GM12874 (cell line): ENCODE measurements at regions not wholly inside any gene's neighbourhood (a gene's known extent, or its start where the extent isn't known, plus 50 kb on each side); places are given as distances from the start of the nearest gene placed in this dataset.

Experiments
- CTCF ChIP-seq: IDR thresholded peaks from 2 replicates; pipeline ENCODE4 v1.5.1; 2011; ENCODE audit warnings: low read depth, mild to moderate bottlenecking, control low read depth, low read length, moderate library complexity; ENCODE audit not compliant: insufficient read depth

GRCh38 chr5:155268770-155269425 is 255.3 kb downstream of the KIF4B start:
- TF ChIP-seq CTCF, result no peak

GRCh38 chr5:155270725-155271124 is 257.2 kb downstream of the KIF4B start:
- no peak for TF ChIP-seq CTCF

GRCh38 chr5:155274484-155274883 is 260.9 kb downstream of the KIF4B start:
- TF ChIP-seq CTCF, result no peak

- TF ChIP-seq CTCF, result no peak
These were observed 261.7 kb downstream of the KIF4B start for GRCh38 chr5:155275222-155275621.

- no peak for TF ChIP-seq CTCF
These were observed 262.7 kb downstream of the KIF4B start for GRCh38 chr5:155276231-155276630.

- TF ChIP-seq CTCF, result no peak
These were observed 265.0 kb downstream of the KIF4B start for GRCh38 chr5:155278532-155278931.

- no peak for TF ChIP-seq CTCF
These were observed 269.1 kb downstream of the KIF4B start for GRCh38 chr5:155282503-155283107.
